ENCODE measurements at regions not wholly inside any gene's neighbourhood (a gene's known extent, or its start where the extent isn't known, plus 50 kb on each side); places are given as distances from the start of the nearest gene placed in this dataset.

DNA sequence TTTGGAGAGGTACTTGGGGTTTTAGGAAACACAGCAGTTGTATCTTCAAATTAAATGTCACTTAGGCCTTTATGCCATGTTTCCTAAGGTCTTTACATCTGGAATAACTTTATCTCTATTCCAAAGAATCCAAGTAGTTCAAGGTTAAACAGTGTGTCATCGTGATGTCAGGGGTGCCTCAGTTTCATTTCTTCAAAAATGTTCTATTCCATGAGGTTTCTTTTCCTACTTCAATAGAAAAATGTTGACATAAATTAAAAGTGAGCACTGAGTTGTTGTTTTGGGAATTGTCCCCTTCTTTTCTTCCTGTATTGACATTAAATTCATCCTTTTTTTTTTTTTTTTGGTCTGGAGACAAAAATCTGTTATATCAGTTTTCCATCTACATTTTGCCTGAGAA lies 160.6 kb upstream of the C21orf91 start:
- no peak for DNase-seq (ENCODE audit: low read depth in 2 of 2)

DNA sequence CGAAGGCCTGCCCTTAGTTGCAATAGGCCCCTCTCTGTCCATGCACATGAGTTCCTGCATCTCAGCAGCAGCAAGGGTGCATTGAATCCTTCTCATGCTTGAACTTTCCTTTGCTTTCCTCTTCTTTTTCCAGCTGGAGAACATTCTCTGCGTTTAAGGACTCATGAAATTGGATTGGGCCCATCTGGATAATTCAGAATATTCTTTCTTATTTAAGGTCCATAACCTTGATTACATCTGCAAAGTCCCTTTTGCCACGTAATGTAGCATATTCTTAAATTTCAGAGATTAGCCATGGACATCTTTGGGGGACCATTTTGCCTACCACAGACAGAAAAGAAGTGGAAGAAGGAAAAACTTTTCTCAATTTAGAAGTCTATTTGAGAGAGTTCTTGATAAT lies 159.7 kb upstream of the C21orf91 start:
- DNase-seq (ENCODE audit: low read depth in 2 of 2) = no peak

- DNase-seq (ENCODE audit: low read depth in 2 of 2) = no peak
Observed at GRCh38 chr21:17976691-17977090, 157.5 kb upstream of the C21orf91 start.

DNA sequence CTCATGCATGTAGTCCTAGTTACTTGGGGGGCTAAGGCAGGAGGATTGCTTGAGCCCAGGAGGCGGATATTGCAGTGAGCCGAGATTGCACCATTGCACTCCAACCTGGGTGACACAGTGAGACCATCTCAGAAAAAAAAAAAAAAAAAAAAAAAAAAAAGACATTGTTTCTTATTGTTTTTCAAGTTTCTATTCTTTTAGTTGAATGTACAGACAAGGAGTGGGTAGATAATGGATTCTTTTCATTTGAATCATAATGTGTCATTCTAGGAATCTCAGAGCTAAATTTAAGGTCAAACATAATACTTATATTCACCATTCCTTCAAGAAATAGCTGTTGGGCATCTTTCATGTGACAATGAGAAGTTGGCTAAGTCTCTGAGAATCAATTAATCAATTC lies 157.0 kb upstream of the C21orf91 start:
- no peak for DNase-seq (ENCODE audit: low read depth in 2 of 2)

DNA sequence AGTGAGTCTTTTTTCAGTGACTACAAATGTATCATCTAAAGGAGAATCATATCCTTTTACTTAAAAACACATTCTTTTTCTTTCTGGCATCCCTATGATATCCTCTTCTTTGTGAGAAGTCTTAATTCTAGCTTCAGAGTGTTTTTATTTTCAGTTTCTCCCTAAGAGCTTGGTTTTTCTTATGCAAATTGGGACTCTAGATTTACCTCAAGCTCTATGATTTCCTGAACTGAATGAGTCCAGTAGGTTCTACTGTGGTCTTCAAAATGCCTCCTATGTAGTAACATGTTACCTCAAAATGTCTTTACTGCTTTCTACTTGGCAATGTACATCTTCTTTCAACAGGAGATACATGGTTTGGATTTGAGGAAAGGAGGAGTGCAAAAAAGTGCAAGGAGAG lies 148.2 kb upstream of the C21orf91 start:
- DNase-seq (ENCODE audit: low read depth in 2 of 2) = no peak

- DNase-seq (ENCODE audit: low read depth in 2 of 2) = no peak
Observed at GRCh38 chr21:17964716-17965115, 145.6 kb upstream of the C21orf91 start.

- no peak for DNase-seq (ENCODE audit: low read depth in 2 of 2)
Observed at GRCh38 chr21:17964199-17964598, 145.0 kb upstream of the C21orf91 start.

DNA sequence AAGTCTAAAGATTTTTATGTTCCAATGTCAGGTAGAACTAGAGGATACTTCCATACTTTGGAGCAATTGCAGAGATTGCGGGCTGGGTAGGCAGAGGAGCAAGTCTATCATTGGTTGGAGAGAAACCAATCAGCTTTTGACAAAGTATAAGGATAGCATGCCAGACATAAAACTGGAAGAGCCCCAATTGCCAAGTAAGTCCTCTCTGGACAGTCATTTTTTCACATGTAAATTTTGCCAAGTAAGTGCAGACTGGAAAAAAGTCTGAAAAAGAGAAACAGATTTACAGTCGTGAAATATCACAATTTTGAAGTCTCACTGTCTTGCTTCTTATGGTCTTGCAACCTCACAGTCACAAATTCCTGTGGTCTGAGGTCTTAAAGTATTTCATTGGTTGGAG lies 131.4 kb upstream of the C21orf91 start:
- DNase-seq (ENCODE audit: low read depth in 2 of 2) = no peak

DNA sequence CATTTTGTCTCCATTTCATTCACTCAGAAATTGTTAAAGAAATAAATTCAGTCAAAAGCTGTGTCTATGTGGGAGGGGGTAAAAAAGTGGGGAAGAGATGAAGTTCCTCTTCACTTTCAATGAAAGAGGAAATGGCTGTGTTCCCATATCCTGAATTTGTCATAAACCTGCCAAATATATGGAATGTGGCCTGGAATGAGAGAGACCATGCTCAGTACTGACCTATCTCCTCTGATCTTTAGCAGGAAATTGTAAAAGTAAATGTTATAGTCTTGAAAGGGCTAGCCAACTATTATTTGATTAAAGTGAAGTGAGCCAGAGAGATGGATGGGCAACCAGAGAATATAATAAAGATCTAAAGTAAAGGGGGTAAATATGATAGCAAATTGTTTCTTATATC lies 130.3 kb upstream of the C21orf91 start:
- DNase-seq (ENCODE audit: low read depth in 2 of 2) = no peak

- DNase-seq (ENCODE audit: low read depth in 2 of 2) = no peak
Observed at GRCh38 chr21:17947531-17947930, 128.4 kb upstream of the C21orf91 start.

GRCh38 chr21:17931080-17931479 lies 111.9 kb upstream of the C21orf91 start:
- DNase-seq (ENCODE audit: low read depth in 2 of 2) = no peak

- DNase-seq (ENCODE audit: low read depth in 2 of 2) = no peak
Observed at GRCh38 chr21:17930093-17930492, 110.9 kb upstream of the C21orf91 start.

GRCh38 chr21:17929510-17929909 lies 110.4 kb upstream of the C21orf91 start:
- no peak for DNase-seq (ENCODE audit: low read depth in 2 of 2)

DNA sequence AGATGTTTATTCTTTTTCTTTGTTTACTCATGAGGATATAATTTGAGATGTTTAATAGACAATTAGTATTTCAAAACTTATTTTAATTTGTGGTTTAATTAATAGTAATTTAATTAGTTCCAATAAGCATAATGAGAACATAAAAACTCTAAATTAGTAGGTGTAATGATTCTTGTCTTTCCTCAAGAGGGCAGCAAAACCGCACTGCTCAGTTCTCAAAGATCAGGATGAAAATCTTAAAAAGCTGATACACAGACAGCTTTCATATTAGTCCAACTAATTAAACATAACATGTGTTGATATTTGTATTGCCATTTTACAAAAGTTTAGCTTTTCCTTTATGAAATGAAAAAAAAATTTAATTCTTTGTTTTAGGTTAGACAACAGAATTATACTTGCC lies 106.7 kb upstream of the C21orf91 start:
- no peak for DNase-seq (ENCODE audit: low read depth in 2 of 2)

DNA sequence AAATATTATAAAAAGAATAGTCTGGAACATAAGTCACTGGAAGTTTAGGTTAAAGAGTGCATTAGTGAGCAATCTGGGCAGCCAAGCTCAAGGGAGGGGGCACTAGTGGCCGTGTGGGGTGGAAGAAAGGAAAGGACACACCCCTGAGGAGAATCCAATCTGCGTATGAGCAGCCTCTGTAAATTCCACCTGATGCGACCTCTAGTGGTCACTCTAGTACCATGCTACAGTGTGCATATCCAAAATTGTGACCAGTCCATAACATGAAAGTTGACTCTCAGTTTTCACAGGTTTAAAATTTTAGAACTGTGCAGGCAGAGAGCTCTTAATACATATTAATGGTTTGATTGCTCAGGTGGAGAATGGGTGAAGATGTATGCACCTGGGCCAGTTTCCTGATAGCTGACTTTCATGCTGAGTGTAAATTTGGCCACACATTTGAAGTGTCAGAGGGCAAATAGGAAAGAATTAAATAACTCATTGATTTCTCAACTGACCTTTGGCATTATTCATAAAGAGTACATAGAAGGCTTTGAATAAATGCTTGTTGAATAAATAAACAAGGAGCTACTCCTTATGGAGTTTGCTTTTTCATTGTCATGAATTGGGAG lies 105.9 kb upstream of the C21orf91 start:
- DNase-seq (ENCODE audit: low read depth in 2 of 2) = peak; percentile 2 to 48

- no peak for DNase-seq (ENCODE audit: low read depth in 2 of 2)
Observed at GRCh38 chr21:17921579-17922530, 102.7 kb upstream of the C21orf91 start.

GRCh38 chr21:17915976-17916375 lies 96.8 kb upstream of the C21orf91 start:
- DNase-seq (ENCODE audit: low read depth in 2 of 2) = no peak

GRCh38 chr21:17911628-17912027 lies 92.5 kb upstream of the C21orf91 start:
- DNase-seq (ENCODE audit: low read depth in 2 of 2) = no peak

GRCh38 chr21:17903929-17904639 lies 84.9 kb upstream of the C21orf91 start:
- no peak for DNase-seq (ENCODE audit: low read depth in 2 of 2)

GRCh38 chr21:17903029-17903806 lies 84.1 kb upstream of the C21orf91 start:
- no peak for DNase-seq (ENCODE audit: low read depth in 2 of 2)

- DNase-seq (ENCODE audit: low read depth in 2 of 2) = no peak
Observed at GRCh38 chr21:17901458-17902079, 82.4 kb upstream of the C21orf91 start.

Measured in stimulated activated CD4-positive, alpha-beta T cell treated with anti-CD3 and anti-CD28 coated beads, Interleukin-1b, Interleukin-23, amount 100 ng/mL, for 4 hours (primary cell).